HCT116 (cell line): ENCODE measurements at regions not wholly inside any gene's neighbourhood (a gene's known extent, or its start where the extent isn't known, plus 50 kb on each side); places are given as distances from the start of the nearest gene placed in this dataset.

ENCODE experiments used
- ATAC-seq: fragments of 200-7000 bp; cut with Tn5 transposase; 2 replicates; pipeline ENCODE4 v1.9.1; 2020; ENCODE audit warnings: mild to moderate bottlenecking, moderate library complexity
- BruUV-seq: library from RNA; stranded (reverse); fragments of 400-500 nt; replicated peaks from 2 replicates; lab custom pipeline; 2021; lab: Mats Ljungman, UMichigan
- CTCF ChIA-PET: fragments of 300-600 bp; sonication (Branson Sonifier 250); formaldehyde crosslinking; loops from one replicate; lab custom pipeline; 2021; ENCODE audit warnings: antibody characterized with exemption; lab: Charles Lee
- POLR2A ChIA-PET: fragments of 300-600, 350-600 bp; sonication (Branson Sonifier 250); formaldehyde crosslinking; loops from one replicate; lab custom pipeline; 2021; ENCODE audit warnings: antibody characterized with exemption; lab: Charles Lee
- RAD21 ChIA-PET, 2 experiments: fragments of 300-600 bp; sonication (Branson Sonifier 250); formaldehyde crosslinking; loops; one replicate each; lab custom pipeline; 2023; ENCODE audit warnings: low total read pairs in 2 of 2; ENCODE audit not compliant: uncharacterized antibody in 2 of 2, unreplicated experiment in 2 of 2, low non-redundant PET in 1 of 2; lab: Charles Lee
- DNase-seq: peaks from one replicate; pipeline ENCODE4 v3.0.0-alpha.2; 2010; ENCODE audit warnings: low read depth, low spot score
- H2AFZ ChIP-seq: fragments of 200-600 bp; shearing (Covaris generic), sonication (generic); 2 replicates; pipeline ENCODE4 v1.6.1; 2017; ENCODE audit warnings: low read depth, mixed run types, mixed read lengths, antibody characterized with exemption, low read length; ENCODE audit not compliant: poor library complexity, severe bottlenecking
- H3K27ac ChIP-seq: 2 replicates; pipeline ENCODE4 v1.5.1; 2012; ENCODE audit warnings: low read depth, low read length
- H3K27me3 ChIP-seq: fragments of 200-600 bp; sonication (generic); 2 replicates; pipeline ENCODE4 v1.6.1; 2016; ENCODE audit warnings: mixed run types, low read length, mixed read lengths; ENCODE audit not compliant: insufficient read depth
- H3K36me3 ChIP-seq, 2 experiments: fragments of 200-500 bp in 1 of 2; fragments of 200-600 bp in 1 of 2; sonication (Bioruptor generic) in 1 of 2; sonication (generic) in 1 of 2; 2 replicates each; pipeline versions ENCODE4 v1.5.1 to v1.6.1; 2014 to 2016; ENCODE audit warnings: low read length in 2 of 2, inconsistent platforms in 1 of 2, mixed read lengths in 1 of 2, mixed run types in 1 of 2; ENCODE audit not compliant: insufficient read depth in 2 of 2, control insufficient read depth in 1 of 2
- H3K4me1 ChIP-seq, 2 experiments: fragments of 200-600 bp in 1 of 2; sonication (generic) in 1 of 2; 2 replicates each; pipeline versions ENCODE4 v1.5.1 to v1.6.1; 2012 to 2017; ENCODE audit warnings: low read length in 2 of 2, inconsistent platforms in 1 of 2, mild to moderate bottlenecking in 1 of 2, mixed read lengths in 1 of 2, mixed run types in 1 of 2, moderate library complexity in 1 of 2; ENCODE audit not compliant: insufficient read depth in 2 of 2, control insufficient read depth in 1 of 2
- H3K4me2 ChIP-seq: fragments of 200-600 bp; sonication (generic); 2 replicates; pipeline ENCODE4 v1.6.1; 2017; ENCODE audit warnings: mixed run types, low read length, mixed read lengths
- H3K4me3 ChIP-seq, 2 experiments: fragments of 200-600 bp in 1 of 2; sonication (generic) in 1 of 2; replicated peaks in 1 of 2; 2 replicates each; pipeline ENCODE4 v1.5.1; 2011 to 2016; ENCODE audit warnings: low read length in 2 of 2, control low read depth in 1 of 2, low read depth in 1 of 2, mild to moderate bottlenecking in 1 of 2, mixed read lengths in 1 of 2, mixed run types in 1 of 2
- H3K79me2 ChIP-seq: fragments of 200-600 bp; sonication (generic); 2 replicates; pipeline ENCODE4 v1.6.1; 2017; ENCODE audit warnings: mild to moderate bottlenecking, mixed run types, low read length, moderate library complexity, mixed read lengths; ENCODE audit not compliant: insufficient read depth
- H3K9ac ChIP-seq: fragments of 200-600 bp; sonication (generic); 2 replicates; pipeline ENCODE4 v1.6.1; 2016; ENCODE audit warnings: low read length, mixed read lengths
- H3K9me2 ChIP-seq: fragments of 200-600 bp; sonication (generic), shearing (Covaris generic); 2 replicates; pipeline ENCODE4 v1.6.1; 2017; ENCODE audit warnings: mixed run types, mild to moderate bottlenecking, moderate library complexity; ENCODE audit not compliant: insufficient read depth
- H3K9me3 ChIP-seq, 2 experiments: fragments of 200-500 bp in 1 of 2; fragments of 200-600 bp in 1 of 2; sonication (Bioruptor generic) in 1 of 2; sonication (generic) in 1 of 2; 2 replicates each; pipeline ENCODE4 v1.6.1; 2014 to 2017; ENCODE audit warnings: low read length in 2 of 2, mixed read lengths in 2 of 2, inconsistent platforms in 1 of 2, low read depth in 1 of 2, mild to moderate bottlenecking in 1 of 2, mixed run types in 1 of 2, moderate library complexity in 1 of 2; ENCODE audit not compliant: control insufficient read depth in 1 of 2, insufficient read depth in 1 of 2
- H4K20me1 ChIP-seq: fragments of 200-600 bp; sonication (generic), shearing (Covaris generic); 2 replicates; pipeline ENCODE4 v1.6.1; 2017; ENCODE audit warnings: mixed run types, mild to moderate bottlenecking, moderate library complexity; ENCODE audit not compliant: insufficient read depth
- CBX3 ChIP-seq: IDR thresholded peaks from 2 replicates; pipeline ENCODE4 v1.6.1; 2012; ENCODE audit warnings: low read depth
- CEBPB ChIP-seq: IDR thresholded peaks from 2 replicates; pipeline ENCODE4 v1.6.1; 2012; ENCODE audit warnings: low read depth
- EGR1 ChIP-seq: IDR thresholded peaks from 2 replicates; pipeline ENCODE4 v1.6.1; 2012; ENCODE audit warnings: low read depth
- ELF1 ChIP-seq: IDR thresholded peaks from 2 replicates; pipeline ENCODE4 v1.6.1; 2012; ENCODE audit warnings: low read depth, borderline replicate concordance
- EZH2 ChIP-seq: fragments of 200-600 bp; sonication (generic); IDR thresholded peaks from 2 replicates; pipeline ENCODE4 v1.6.1; 2017; ENCODE audit warnings: antibody characterized with exemption, mixed run types
- EZH2phosphoT487 ChIP-seq: fragments of 200-600 bp; IDR thresholded peaks from 2 replicates; pipeline ENCODE4 v1.6.1; 2018; ENCODE audit warnings: antibody characterized with exemption, borderline replicate concordance
- FOSL1 ChIP-seq: IDR thresholded peaks from 2 replicates; pipeline ENCODE4 v1.6.1; 2012; ENCODE audit warnings: low read depth
- JUND ChIP-seq: IDR thresholded peaks from 2 replicates; pipeline ENCODE4 v1.6.1; 2012
- POLR2A ChIP-seq: IDR thresholded peaks from 2 replicates; pipeline ENCODE4 v1.7.0; 2011; ENCODE audit warnings: borderline replicate concordance; ENCODE audit not compliant: insufficient read depth, insufficient read length; ENCODE audit errors: extremely low read depth
- POLR2AphosphoS5 ChIP-seq: IDR thresholded peaks from 2 replicates; pipeline ENCODE4 v1.6.1; 2011; ENCODE audit warnings: mild to moderate bottlenecking, low read depth, low read length, moderate library complexity
- RAD21 ChIP-seq: IDR thresholded peaks from 2 replicates; pipeline ENCODE4 v1.6.1; 2012; ENCODE audit warnings: low read depth, mild to moderate bottlenecking
- SIN3A ChIP-seq: IDR thresholded peaks from 2 replicates; pipeline ENCODE4 v1.6.1; 2012; ENCODE audit warnings: low read depth
- SRF ChIP-seq: IDR thresholded peaks from 2 replicates; pipeline ENCODE4 v1.6.1; 2012; ENCODE audit warnings: low read depth
- YY1 ChIP-seq: IDR thresholded peaks from 2 replicates; pipeline ENCODE4 v1.6.1; 2011; ENCODE audit warnings: low read length, low read depth, moderate library complexity, mild to moderate bottlenecking; ENCODE audit not compliant: insufficient replicate concordance; ENCODE audit errors: extremely low read depth
- ZFX ChIP-seq: fragments of 450-650 bp; IDR thresholded peaks from 2 replicates; pipeline ENCODE4 v1.6.1; 2017
- ZNF274 ChIP-seq: fragments of 200-500 bp; sonication (Bioruptor generic); IDR thresholded peaks from 2 replicates; pipeline ENCODE4 v1.6.1; 2014; ENCODE audit warnings: mild to moderate bottlenecking, low read depth, low read length, inconsistent platforms
- intact Hi-C: fragments of 100-400 bp; cut with micrococcal nuclease; formaldehyde crosslinking; loops from 2 replicates; pipeline ENCODE4 v1.10.0; 2022
- TF ChIP-seq, protein P1 (sequence below): IDR thresholded peaks from 2 replicates; pipeline ENCODE4 v1.6.1; 2012
- TF ChIP-seq, protein P2 (sequence below): IDR thresholded peaks from 2 replicates; pipeline ENCODE4 v1.6.1; 2012

GRCh38 chr2:64757126-64757525 is 103.4 kb upstream of the SERTAD2 start:
- H3K9me3 ChIP-seq: peaks cover 0 to 6% of the 10 kb centered on the region in 2 experiments; a peak in 1 of 4 replicates
- no peak for TF ChIP-seq EGR1
- no peak for TF ChIP-seq RAD21
- TF ChIP-seq, protein P1, sequence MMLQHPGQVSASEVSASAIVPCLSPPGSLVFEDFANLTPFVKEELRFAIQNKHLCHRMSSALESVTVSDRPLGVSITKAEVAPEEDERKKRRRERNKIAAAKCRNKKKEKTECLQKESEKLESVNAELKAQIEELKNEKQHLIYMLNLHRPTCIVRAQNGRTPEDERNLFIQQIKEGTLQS: no peak
- no peak for TF ChIP-seq POLR2A
- TF ChIP-seq, protein P2, sequence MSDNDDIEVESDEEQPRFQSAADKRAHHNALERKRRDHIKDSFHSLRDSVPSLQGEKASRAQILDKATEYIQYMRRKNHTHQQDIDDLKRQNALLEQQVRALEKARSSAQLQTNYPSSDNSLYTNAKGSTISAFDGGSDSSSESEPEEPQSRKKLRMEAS: no peak
- TF ChIP-seq ELF1: no peak
- no peak for TF ChIP-seq YY1
- TF ChIP-seq CEBPB: no peak
- H3K4me3 ChIP-seq: no peak overlapping the region
- POLR2A ChIA-PET: no interaction called here
- no peak for ATAC-seq
- no peak overlapping the region for H3K4me2 ChIP-seq
- no peak overlapping the region for H2AFZ ChIP-seq
- no peak for DNase-seq
- intact Hi-C loops: no loop called here
- H3K79me2 ChIP-seq: no peaks in the 10 kb centered on the region
- no peaks in the 10 kb centered on the region for H4K20me1 ChIP-seq
- no peak overlapping the region for H3K9ac ChIP-seq
- peaks cover 20 to 22% of the 10 kb centered on the region in 2 experiments for H3K4me1 ChIP-seq
- no peak overlapping the region for H3K27ac ChIP-seq
- H3K27me3 ChIP-seq: no peaks in the 10 kb centered on the region
- H3K9me2 ChIP-seq: no peaks in the 10 kb centered on the region
- no peaks in the 10 kb centered on the region for H3K36me3 ChIP-seq
- RAD21 ChIA-PET: no interaction called here
- CTCF ChIA-PET: no interaction called here
- no TSS peak for BruUV-seq

DNA sequence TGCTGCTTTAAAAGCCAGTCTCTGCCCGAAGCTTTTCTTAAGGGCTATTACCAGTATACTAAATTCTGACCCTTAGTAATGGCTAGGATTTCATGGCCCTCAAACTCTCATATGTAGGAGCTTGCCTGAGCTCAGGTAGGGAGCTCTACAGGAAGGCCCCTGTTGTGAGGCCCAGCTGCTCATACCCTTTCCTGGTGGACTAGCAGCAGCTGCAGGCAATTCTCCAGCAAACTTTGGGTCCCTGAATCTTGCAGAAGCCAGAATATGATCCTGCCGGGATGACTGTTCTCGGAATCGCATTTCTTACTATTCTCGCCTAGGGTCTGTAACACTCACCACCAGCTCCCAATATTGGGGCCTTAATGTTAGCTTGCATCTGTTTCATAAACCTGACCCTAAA is 106.4 kb upstream of the SERTAD2 start:
- Histone ChIP-seq H3K27ac (no peak overlapping the region), H2AFZ (no peak overlapping the region), H3K36me3 (no peaks in the 10 kb centered on the region), H4K20me1 (no peaks in the 10 kb centered on the region), H3K4me3 (no peak overlapping the region), H3K4me1 (peaks cover 0 to 4% of the 10 kb centered on the region in 2 experiments; a peak in 1 of 4 replicates), H3K9ac (no peak overlapping the region), H3K27me3 (no peaks in the 10 kb centered on the region), H3K9me3 (peaks cover 0 to 6% of the 10 kb centered on the region in 2 experiments; a peak in 1 of 4 replicates), H3K4me2 (no peak overlapping the region), H3K9me2 (no peaks in the 10 kb centered on the region), H3K79me2 (no peaks in the 10 kb centered on the region)
- DNase-seq (no peak), ATAC-seq (no peak)
- no peak for TF ChIP-seq EZH2
- no peak for TF ChIP-seq ZNF274
- no peak for TF ChIP-seq FOSL1
- no peak for TF ChIP-seq EZH2phosphoT487
- TF ChIP-seq POLR2A: no peak
- TF ChIP-seq CBX3: no peak
- no peak for TF ChIP-seq JUND
- no peak for TF ChIP-seq POLR2AphosphoS5
- TF ChIP-seq CEBPB: no peak
- no peak for TF ChIP-seq SRF
- no peak for TF ChIP-seq ZFX
- no peak for TF ChIP-seq SIN3A
- BruUV-seq: no TSS peak
- ChIA-PET CTCF (no interaction called here), RAD21 (no interaction called here), POLR2A (interaction anchor here (0.8 kb wide), 1 partner anchor 9 kb away, joined by 6 read pairs; no protein-coding TSS in a partner anchor)
- intact Hi-C loops: no loop called here
